ENCODE measurements at regions not wholly inside any gene's neighbourhood (a gene's known extent, or its start where the extent isn't known, plus 50 kb on each side); places are given as distances from the start of the nearest gene placed in this dataset.
A peak's percentile ranks its signal among the peaks of the same experiment; 100 is the strongest.
"Not testable (repeated sequence)": the region's sequence is repeated elsewhere in the genome, so short reads cannot be mapped to it uniquely, and the experiment has no call there.

GRCh38 chr4:132614682-132615081, 534.4 kb upstream of the PCDH10 start:
- Mint-ChIP-seq H3K27ac (no peak overlapping the region), H3K9me3 (peaks cover 17 to 21% of the 10 kb centered on the region in 2 donors), H3K4me1 (no peaks in the 10 kb centered on the region), H3K36me3 (peaks cover 0 to 4% of the 10 kb centered on the region in 2 donors), H3K4me3 (no peak overlapping the region), H3K27me3 (no peaks in the 10 kb centered on the region)
- ATAC-seq (replicated peaks) (no peak), DNase-seq (no peak)

- peak in 1 of 2 donors; percentile 16 for ATAC-seq (replicated peaks)
- Mint-ChIP-seq H3K36me3 (peaks cover 0 to 4% of the 10 kb centered on the region in 2 donors), H3K27me3 (no peaks in the 10 kb centered on the region), H3K9me3 (peaks cover 17 to 21% of the 10 kb centered on the region in 2 donors), H3K4me3 (no peak overlapping the region), H3K4me1 (no peaks in the 10 kb centered on the region), H3K27ac (no peak overlapping the region)
- no peak for DNase-seq
These were observed 529.1 kb upstream of the PCDH10 start for GRCh38 chr4:132619968-132620367.

- ATAC-seq (replicated peaks), result peak in 1 of 2 donors; percentile 57
- Mint-ChIP-seq H3K27ac (no peak overlapping the region), H3K36me3 (no peaks in the 10 kb centered on the region), H3K27me3 (no peaks in the 10 kb centered on the region), H3K4me3 (no peak overlapping the region), H3K9me3 (no peaks in the 10 kb centered on the region), H3K4me1 (no peaks in the 10 kb centered on the region)
- DNase-seq, result no peak
These were observed 506.9 kb upstream of the PCDH10 start for GRCh38 chr4:132642016-132642817.

- Mint-ChIP-seq H3K4me3 (no peak overlapping the region), H3K4me1 (no peaks in the 10 kb centered on the region), H3K27me3 (no peaks in the 10 kb centered on the region), H3K36me3 (no peaks in the 10 kb centered on the region), H3K27ac (no peak overlapping the region), H3K9me3 (peaks cover 4% of the 10 kb centered on the region in 2 donors)
- ATAC-seq (replicated peaks) (peak; percentile 59 to 77), DNase-seq (no peak)
These were observed 502.9 kb upstream of the PCDH10 start for GRCh38 chr4:132646186-132646585.

GRCh38 chr4:132651196-132651595, 497.9 kb upstream of the PCDH10 start:
- no peak for ATAC-seq (replicated peaks)
- DNase-seq, result no peak
- Mint-ChIP-seq H3K9me3 (peaks cover 7 to 8% of the 10 kb centered on the region in 2 donors), H3K27ac (no peak overlapping the region), H3K4me1 (no peaks in the 10 kb centered on the region), H3K36me3 (no peaks in the 10 kb centered on the region), H3K4me3 (no peak overlapping the region), H3K27me3 (no peaks in the 10 kb centered on the region)

- no peaks in the 10 kb centered on the region for H3K27me3 Mint-ChIP-seq
These were observed 488.9 kb upstream of the PCDH10 start for GRCh38 chr4:132660181-132660580.

GRCh38 chr4:132662456-132662855, 486.6 kb upstream of the PCDH10 start:
- Mint-ChIP-seq H3K36me3 (no peaks in the 10 kb centered on the region), H3K27ac (no peak overlapping the region), H3K4me1 (no peaks in the 10 kb centered on the region), H3K27me3 (no peaks in the 10 kb centered on the region), H3K4me3 (no peak overlapping the region), H3K9me3 (peaks cover 6 to 8% of the 10 kb centered on the region in 2 donors)
- ATAC-seq (replicated peaks), result no peak
- DNase-seq, result no peak

More at GRCh38 chr4:132660181-132660580, 488.9 kb upstream of the PCDH10 start:
- no peak overlapping the region for H3K27ac Mint-ChIP-seq
- no peak for DNase-seq
- ATAC-seq (replicated peaks), result no peak
- H3K4me3 Mint-ChIP-seq, result no peak overlapping the region
- no peaks in the 10 kb centered on the region for H3K36me3 Mint-ChIP-seq
- peaks cover 10 to 15% of the 10 kb centered on the region in 2 donors for H3K9me3 Mint-ChIP-seq
- H3K4me1 Mint-ChIP-seq, result no peaks in the 10 kb centered on the region

- Mint-ChIP-seq H3K9me3 (peaks cover 0 to 2% of the 10 kb centered on the region in 2 donors), H3K4me3 (no peak overlapping the region), H3K4me1 (no peaks in the 10 kb centered on the region), H3K36me3 (no peaks in the 10 kb centered on the region), H3K27ac (no peak overlapping the region), H3K27me3 (no peaks in the 10 kb centered on the region)
- ATAC-seq (replicated peaks), result no peak
- no peak for DNase-seq
These were observed 479.3 kb upstream of the PCDH10 start for GRCh38 chr4:132669786-132670185.

GRCh38 chr4:132670557-132670956, 478.5 kb upstream of the PCDH10 start:
- ATAC-seq (replicated peaks) (no peak), DNase-seq (no peak)
- Mint-ChIP-seq H3K4me1 (no peaks in the 10 kb centered on the region), H3K4me3 (no peak overlapping the region), H3K9me3 (peaks cover 0 to 2% of the 10 kb centered on the region in 2 donors), H3K36me3 (no peaks in the 10 kb centered on the region), H3K27me3 (no peaks in the 10 kb centered on the region), H3K27ac (no peak overlapping the region)

- DNase-seq, result no peak
- H3K4me1 Mint-ChIP-seq, result no peaks in the 10 kb centered on the region
These were observed 465.1 kb upstream of the PCDH10 start for GRCh38 chr4:132683957-132684356.

GRCh38 chr4:132691026-132691425, 458.1 kb upstream of the PCDH10 start:
- no peaks in the 10 kb centered on the region for H3K36me3 Mint-ChIP-seq
- ATAC-seq (replicated peaks) (no peak), DNase-seq (no peak)
- H3K4me3 Mint-ChIP-seq, result no peak overlapping the region
- H3K27ac Mint-ChIP-seq, result no peak overlapping the region
- no peaks in the 10 kb centered on the region for H3K27me3 Mint-ChIP-seq
- H3K4me1 Mint-ChIP-seq, result no peaks in the 10 kb centered on the region
- H3K9me3 Mint-ChIP-seq, result peaks cover 0 to 3% of the 10 kb centered on the region in 2 donors

More at GRCh38 chr4:132683957-132684356, 465.1 kb upstream of the PCDH10 start:
- peaks cover 9 to 11% of the 10 kb centered on the region in 2 donors for H3K9me3 Mint-ChIP-seq
- H3K36me3 Mint-ChIP-seq, result no peaks in the 10 kb centered on the region
- no peak overlapping the region for H3K4me3 Mint-ChIP-seq
- no peak for ATAC-seq (replicated peaks)
- no peak overlapping the region for H3K27ac Mint-ChIP-seq
- H3K27me3 Mint-ChIP-seq, result no peaks in the 10 kb centered on the region

GRCh38 chr4:132691668-132692067, 457.4 kb upstream of the PCDH10 start:
- Mint-ChIP-seq H3K4me1 (no peaks in the 10 kb centered on the region), H3K36me3 (no peaks in the 10 kb centered on the region), H3K27me3 (no peaks in the 10 kb centered on the region), H3K27ac (no peak overlapping the region), H3K4me3 (no peak overlapping the region), H3K9me3 (peaks cover 0 to 3% of the 10 kb centered on the region in 2 donors)
- DNase-seq (no peak), ATAC-seq (replicated peaks) (no peak)

GRCh38 chr4:132694775-132695174, 454.3 kb upstream of the PCDH10 start:
- H3K9me3 Mint-ChIP-seq, result peaks cover 5 to 7% of the 10 kb centered on the region in 2 donors
- H3K27ac Mint-ChIP-seq, result no peak overlapping the region
- DNase-seq (no peak), ATAC-seq (replicated peaks) (no peak)
- no peaks in the 10 kb centered on the region for H3K4me1 Mint-ChIP-seq
- H3K27me3 Mint-ChIP-seq, result no peaks in the 10 kb centered on the region
- no peak overlapping the region for H3K4me3 Mint-ChIP-seq
- H3K36me3 Mint-ChIP-seq, result no peaks in the 10 kb centered on the region

- ATAC-seq (replicated peaks); H3K36me3 Mint-ChIP-seq; H3K27ac Mint-ChIP-seq; H3K4me3 Mint-ChIP-seq; H3K4me1 Mint-ChIP-seq; H3K27me3 Mint-ChIP-seq; DNase-seq: not testable (repeated sequence)
- H3K9me3 Mint-ChIP-seq, result peaks cover 5 to 11% of the 10 kb centered on the region in 2 donors
These were observed 451.6 kb upstream of the PCDH10 start for GRCh38 chr4:132697505-132697904.

GRCh38 chr4:132707955-132708354, 441.1 kb upstream of the PCDH10 start:
- H3K4me3 Mint-ChIP-seq, result no peak overlapping the region
- no peaks in the 10 kb centered on the region for H3K9me3 Mint-ChIP-seq
- no peak for DNase-seq
- no peaks in the 10 kb centered on the region for H3K4me1 Mint-ChIP-seq
- no peak for ATAC-seq (replicated peaks)
- no peaks in the 10 kb centered on the region for H3K36me3 Mint-ChIP-seq
- no peak overlapping the region for H3K27ac Mint-ChIP-seq
- H3K27me3 Mint-ChIP-seq, result no peaks in the 10 kb centered on the region

All from stimulated activated naive B cell treated with anti-CD40 and anti-IgM and Interleukin-4, amounts not matched to agents 10 μg/mL and 1 μg/mL and 100 μg/mL, for 72 hours (primary cell).